ENCODE measurements at regions not wholly inside any gene's neighbourhood (a gene's known extent, or its start where the extent isn't known, plus 50 kb on each side); places are given as distances from the start of the nearest gene placed in this dataset.

GRCh38 chr5:67333171-67333570 is 136.6 kb upstream of the CD180 start:
- H3K9me3 ChIP-seq (ENCODE audit: control insufficient read depth, low read depth, low read length) = no peaks in the 10 kb centered on the region
- FAIRE-seq = no peak
- no peaks in the 10 kb centered on the region for H4K20me1 ChIP-seq (ENCODE audit: control insufficient read depth, extremely low read depth, insufficient read depth, low read length)

DNA sequence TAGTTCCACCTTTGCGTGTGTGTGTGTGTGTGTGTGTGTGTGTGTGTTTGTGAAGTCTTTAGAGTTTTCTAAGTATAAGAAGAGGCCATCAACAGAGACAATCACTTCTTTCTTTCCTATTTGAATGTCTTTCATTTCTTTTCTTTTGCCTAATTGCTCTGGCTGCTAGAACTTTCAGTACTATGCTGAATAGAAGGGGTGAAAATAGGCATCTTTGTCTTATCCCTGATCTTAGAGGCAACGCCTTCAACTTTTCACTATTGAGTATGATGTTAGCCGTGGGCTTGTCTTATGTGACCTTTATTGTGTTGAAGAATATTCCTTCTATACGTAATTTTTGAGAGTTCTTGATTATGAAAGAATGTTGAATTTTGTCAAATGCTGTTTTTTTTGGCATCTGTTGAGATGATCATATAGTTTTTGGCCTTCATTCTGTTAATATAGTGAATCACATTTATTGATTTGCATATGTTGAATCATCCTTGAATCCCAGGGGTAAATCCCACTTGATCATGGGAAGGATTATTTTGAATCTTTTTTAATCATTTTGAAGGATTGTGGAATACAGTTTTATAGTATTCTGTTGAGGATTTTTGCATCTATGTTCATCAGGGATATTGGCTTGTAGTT is 134.8 kb upstream of the CD180 start:
- H3K4me2 ChIP-seq (ENCODE audit: control insufficient read depth, extremely low read depth, insufficient read depth, low read depth, low read length) = no peak overlapping the region
- no peaks in the 10 kb centered on the region for H3K4me1 ChIP-seq (ENCODE audit: control insufficient read depth, extremely low read depth, insufficient read depth, low read length)
- H3K9ac ChIP-seq (ENCODE audit: control insufficient read depth, extremely low read depth, insufficient read depth, low read length) = no peak overlapping the region
- H3K4me3 ChIP-seq (ENCODE audit: control insufficient read depth in 2 of 3, extremely low read depth in 1 of 3, insufficient read depth in 2 of 3, low read depth in 1 of 3, low read length in 3 of 3) = no peak overlapping the region
- H3K36me3 ChIP-seq (ENCODE audit: control insufficient read depth in 2 of 2, extremely low read depth in 1 of 2, insufficient read depth in 2 of 2, low read length in 2 of 2) = no peaks in the 10 kb centered on the region
- no peak overlapping the region for H3K27ac ChIP-seq (ENCODE audit: control insufficient read depth, insufficient read depth, low read length)
- TF ChIP-seq EZH2 (IDR thresholded peaks at IDR 0.05; ENCODE audit: low read length) (no peak), CTCF (optimal IDR thresholded peaks at IDR 0.05 in 1 of 3, IDR thresholded peaks at IDR 0.05 in 1 of 3, conservative IDR thresholded peaks at IDR 0.05 in 1 of 3; ENCODE audit: extremely low read depth in 1 of 3, insufficient read depth in 2 of 3, low read length in 3 of 3) (no peak)
- DNase-seq (ENCODE audit: low read depth, low spot score) (no peak), FAIRE-seq (no peak)
- no peaks in the 10 kb centered on the region for H3K9me1 ChIP-seq (ENCODE audit: control insufficient read depth, extremely low read depth, insufficient read depth, low read length)
- H3K9me3 ChIP-seq (ENCODE audit: control insufficient read depth, low read depth, low read length) = no peaks in the 10 kb centered on the region
- no peaks in the 10 kb centered on the region for H3K27me3 ChIP-seq (ENCODE audit: control insufficient read depth, extremely low read depth, insufficient read depth, low read length)
- no peaks in the 10 kb centered on the region for H4K20me1 ChIP-seq (ENCODE audit: control insufficient read depth, extremely low read depth, insufficient read depth, low read length)
- dilution Hi-C loops (cut with MboI; ENCODE audit: extremely low pct_ligation_motif_present, low sequenced_read_pairs) = no loop called here
- no peak overlapping the region for H2AFZ ChIP-seq (ENCODE audit: control insufficient read depth, low read length)
- H3K79me2 ChIP-seq (ENCODE audit: control insufficient read depth, insufficient read depth, low read length) = no peaks in the 10 kb centered on the region

More at GRCh38 chr5:67333171-67333570, 136.6 kb upstream of the CD180 start:
- Histone ChIP-seq H3K9ac (ENCODE audit: control insufficient read depth, extremely low read depth, insufficient read depth, low read length) (no peak overlapping the region), H3K27me3 (ENCODE audit: control insufficient read depth, extremely low read depth, insufficient read depth, low read length) (no peaks in the 10 kb centered on the region), H3K79me2 (ENCODE audit: control insufficient read depth, insufficient read depth, low read length) (no peaks in the 10 kb centered on the region), H3K4me3 (ENCODE audit: control insufficient read depth in 2 of 3, extremely low read depth in 1 of 3, insufficient read depth in 2 of 3, low read depth in 1 of 3, low read length in 3 of 3) (no peak overlapping the region), H3K9me1 (ENCODE audit: control insufficient read depth, extremely low read depth, insufficient read depth, low read length) (no peaks in the 10 kb centered on the region), H3K4me2 (ENCODE audit: control insufficient read depth, extremely low read depth, insufficient read depth, low read depth, low read length) (no peak overlapping the region), H3K27ac (ENCODE audit: control insufficient read depth, insufficient read depth, low read length) (no peak overlapping the region), H3K4me1 (ENCODE audit: control insufficient read depth, extremely low read depth, insufficient read depth, low read length) (no peaks in the 10 kb centered on the region), H2AFZ (ENCODE audit: control insufficient read depth, low read length) (no peak overlapping the region), H3K36me3 (ENCODE audit: control insufficient read depth in 2 of 2, extremely low read depth in 1 of 2, insufficient read depth in 2 of 2, low read length in 2 of 2) (no peaks in the 10 kb centered on the region)
- dilution Hi-C loops (cut with MboI; ENCODE audit: extremely low pct_ligation_motif_present, low sequenced_read_pairs) = no loop called here
- TF ChIP-seq EZH2 (IDR thresholded peaks at IDR 0.05; ENCODE audit: low read length) = no peak
- no peak for TF ChIP-seq CTCF (optimal IDR thresholded peaks at IDR 0.05 in 1 of 3, IDR thresholded peaks at IDR 0.05 in 1 of 3, conservative IDR thresholded peaks at IDR 0.05 in 1 of 3; ENCODE audit: extremely low read depth in 1 of 3, insufficient read depth in 2 of 3, low read length in 3 of 3)
- DNase-seq (ENCODE audit: low read depth, low spot score) = no peak
